Osteocyte (in vitro differentiated cells): ENCODE measurements at regions not wholly inside any gene's neighbourhood (a gene's known extent, or its start where the extent isn't known, plus 50 kb on each side); places are given as distances from the start of the nearest gene placed in this dataset.
"Not testable (repeated sequence)": the region's sequence is repeated elsewhere in the genome, so short reads cannot be mapped to it uniquely, and the experiment has no call there.

ENCODE experiments used
- DNase-seq: peaks from one replicate; pipeline ENCODE4 v3.0.0; 2021; ENCODE audit warnings: mixed read lengths; ENCODE audit not compliant: unreplicated experiment; ENCODE audit errors: extremely low spot score
- H3K27ac Mint-ChIP-seq: one replicate; pipeline ENCODE4 v1.8.0; 2021; ENCODE audit warnings: mild to moderate bottlenecking, mixed read lengths; ENCODE audit not compliant: unreplicated experiment
- H3K27me3 Mint-ChIP-seq: one replicate; pipeline ENCODE4 v1.8.0; 2021; ENCODE audit warnings: mixed read lengths; ENCODE audit not compliant: unreplicated experiment
- H3K36me3 Mint-ChIP-seq: one replicate; pipeline ENCODE4 v1.8.0; 2021; ENCODE audit warnings: mixed read lengths; ENCODE audit not compliant: unreplicated experiment
- H3K4me1 Mint-ChIP-seq: one replicate; pipeline ENCODE4 v1.8.0; 2021; ENCODE audit warnings: mixed read lengths; ENCODE audit not compliant: unreplicated experiment
- H3K4me3 Mint-ChIP-seq: one replicate; pipeline ENCODE4 v1.8.0; 2021; ENCODE audit warnings: mild to moderate bottlenecking, moderate library complexity, mixed read lengths; ENCODE audit not compliant: unreplicated experiment
- H3K9me3 Mint-ChIP-seq: one replicate; pipeline ENCODE4 v1.8.0; 2021; ENCODE audit warnings: mixed read lengths; ENCODE audit not compliant: unreplicated experiment
- CTCF ChIP-seq: fragments of 200-600 bp; sonication (generic); IDR thresholded peaks from 2 replicates; pipeline ENCODE4 v1.5.0; 2021; ENCODE audit warnings: antibody characterized with exemption, mild to moderate bottlenecking, moderate library complexity

GRCh38 chr7:27453702-27454405, 208.8 kb downstream of the HIBADH start:
- H3K27ac Mint-ChIP-seq, result no peak overlapping the region
- H3K27me3 Mint-ChIP-seq, result peaks cover 30% of the 10 kb centered on the region
- no peak for DNase-seq
- no peaks in the 10 kb centered on the region for H3K9me3 Mint-ChIP-seq
- no peak for TF ChIP-seq CTCF
- H3K4me3 Mint-ChIP-seq, result no peak overlapping the region
- H3K4me1 Mint-ChIP-seq, result no peaks in the 10 kb centered on the region
- H3K36me3 Mint-ChIP-seq, result no peaks in the 10 kb centered on the region

DNA sequence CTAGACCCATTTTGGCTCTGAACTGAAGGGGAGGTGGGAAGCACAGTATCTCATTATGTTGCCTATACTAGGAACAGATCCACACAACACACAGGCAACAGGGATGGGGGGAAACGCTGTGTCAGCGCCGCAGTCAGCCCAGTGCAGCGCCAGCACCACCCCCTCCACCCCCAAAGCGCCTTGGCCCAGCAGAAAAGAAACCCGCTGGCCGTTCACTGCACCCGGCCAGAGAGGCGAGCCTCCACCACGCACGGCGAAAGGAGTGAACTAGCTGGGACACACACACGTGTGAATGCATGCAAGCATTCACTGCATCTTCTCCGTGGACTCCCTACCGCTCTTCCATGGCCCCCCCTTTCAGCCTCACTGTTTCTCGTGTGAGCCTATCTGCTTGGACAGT, 205.6 kb downstream of the HIBADH start:
- H3K9me3 Mint-ChIP-seq, H3K4me3 Mint-ChIP-seq: not testable (repeated sequence)

GRCh38 chr7:27457603-27458565, 204.8 kb downstream of the HIBADH start:
- H3K9me3 Mint-ChIP-seq, DNase-seq, H3K4me1 Mint-ChIP-seq, H3K27ac Mint-ChIP-seq, H3K36me3 Mint-ChIP-seq, H3K4me3 Mint-ChIP-seq: not testable (repeated sequence)
- H3K27me3 Mint-ChIP-seq, result peaks cover 19% of the 10 kb centered on the region

More for the DNA sequence above, 205.6 kb downstream of the HIBADH start:
- DNase-seq, H3K4me1 Mint-ChIP-seq, H3K27ac Mint-ChIP-seq, H3K36me3 Mint-ChIP-seq: not testable (repeated sequence)
- H3K27me3 Mint-ChIP-seq, result peaks cover 19% of the 10 kb centered on the region

GRCh38 chr7:27459021-27459730, 203.5 kb downstream of the HIBADH start:
- Mint-ChIP-seq H3K4me3 (no peak overlapping the region), H3K27ac (no peak overlapping the region)

DNA sequence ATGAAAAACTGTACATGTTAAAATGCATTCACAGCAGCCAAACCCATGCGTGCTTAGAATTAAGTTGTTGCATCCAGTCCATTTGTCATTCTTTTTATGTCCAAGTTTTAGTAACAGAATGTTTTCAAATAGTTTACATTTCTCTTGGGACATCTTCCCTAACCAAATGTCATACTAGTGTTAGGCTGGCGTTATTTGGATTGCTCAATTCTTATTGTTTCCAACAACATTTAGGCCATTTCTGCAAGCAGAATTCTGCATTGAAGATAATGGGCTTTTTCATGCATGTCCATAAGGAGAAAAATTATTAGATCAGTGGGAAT, 203.0 kb downstream of the HIBADH start:
- DNase-seq, result no peak
- H3K4me1 Mint-ChIP-seq, result no peaks in the 10 kb centered on the region

More at GRCh38 chr7:27459021-27459730, 203.5 kb downstream of the HIBADH start:
- DNase-seq, result no peak
- no peak for TF ChIP-seq CTCF
- Mint-ChIP-seq H3K9me3 (no peaks in the 10 kb centered on the region), H3K27me3 (peaks cover 18% of the 10 kb centered on the region), H3K36me3 (no peaks in the 10 kb centered on the region), H3K4me1 (no peaks in the 10 kb centered on the region)

More for the DNA sequence above, 203.0 kb downstream of the HIBADH start:
- no peak overlapping the region for H3K4me3 Mint-ChIP-seq
- H3K27me3 Mint-ChIP-seq, result peaks cover 18% of the 10 kb centered on the region
- TF ChIP-seq CTCF, result no peak
- no peak overlapping the region for H3K27ac Mint-ChIP-seq
- H3K36me3 Mint-ChIP-seq, result no peaks in the 10 kb centered on the region
- no peaks in the 10 kb centered on the region for H3K9me3 Mint-ChIP-seq
